ENCODE measurements at regions not wholly inside any gene's neighbourhood (a gene's known extent, or its start where the extent isn't known, plus 50 kb on each side); places are given as distances from the start of the nearest gene placed in this dataset.
"Not testable (repeated sequence)": the region's sequence is repeated elsewhere in the genome, so short reads cannot be mapped to it uniquely, and the experiment has no call there.

- FAIRE-seq (no peak), DNase-seq (no peak)
- no peaks in the 10 kb centered on the region for H3K36me3 ChIP-seq (ENCODE audit: control insufficient read depth in 2 of 3, insufficient read depth in 3 of 3, low read length in 3 of 3)
- H3K27me3 ChIP-seq (ENCODE audit: control insufficient read depth, insufficient read depth, low read length) = no peaks in the 10 kb centered on the region
- H3K4me3 ChIP-seq (ENCODE audit: low read length in 3 of 3) = no peak overlapping the region
- TF ChIP-seq, protein P1, sequence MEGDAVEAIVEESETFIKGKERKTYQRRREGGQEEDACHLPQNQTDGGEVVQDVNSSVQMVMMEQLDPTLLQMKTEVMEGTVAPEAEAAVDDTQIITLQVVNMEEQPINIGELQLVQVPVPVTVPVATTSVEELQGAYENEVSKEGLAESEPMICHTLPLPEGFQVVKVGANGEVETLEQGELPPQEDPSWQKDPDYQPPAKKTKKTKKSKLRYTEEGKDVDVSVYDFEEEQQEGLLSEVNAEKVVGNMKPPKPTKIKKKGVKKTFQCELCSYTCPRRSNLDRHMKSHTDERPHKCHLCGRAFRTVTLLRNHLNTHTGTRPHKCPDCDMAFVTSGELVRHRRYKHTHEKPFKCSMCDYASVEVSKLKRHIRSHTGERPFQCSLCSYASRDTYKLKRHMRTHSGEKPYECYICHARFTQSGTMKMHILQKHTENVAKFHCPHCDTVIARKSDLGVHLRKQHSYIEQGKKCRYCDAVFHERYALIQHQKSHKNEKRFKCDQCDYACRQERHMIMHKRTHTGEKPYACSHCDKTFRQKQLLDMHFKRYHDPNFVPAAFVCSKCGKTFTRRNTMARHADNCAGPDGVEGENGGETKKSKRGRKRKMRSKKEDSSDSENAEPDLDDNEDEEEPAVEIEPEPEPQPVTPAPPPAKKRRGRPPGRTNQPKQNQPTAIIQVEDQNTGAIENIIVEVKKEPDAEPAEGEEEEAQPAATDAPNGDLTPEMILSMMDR (IDR thresholded peaks at IDR 0.05; ENCODE audit: borderline replicate concordance, extremely low read depth, insufficient read depth) = no peak
- no peak overlapping the region for H3K27ac ChIP-seq (ENCODE audit: low read depth in 2 of 2, low read length in 2 of 2)
- no peaks in the 10 kb centered on the region for H3K4me1 ChIP-seq (ENCODE audit: control insufficient read depth in 2 of 3, insufficient read depth in 2 of 3, low read depth in 1 of 3, low read length in 3 of 3)
- H3K9me3 ChIP-seq (ENCODE audit: control insufficient read depth in 2 of 3, insufficient read depth in 1 of 3, low read length in 3 of 3) = no peaks in the 10 kb centered on the region
- no peak overlapping the region for H3K9ac ChIP-seq (ENCODE audit: low read length in 3 of 3)
- intact Hi-C loops (cut with DNase I) = no loop called here
Measured at GRCh38 chr3:66931699-66932098, 66.4 kb upstream of the KBTBD8 start.

GRCh38 chr3:66933233-66933632 is 64.9 kb upstream of the KBTBD8 start:
- no peak for FAIRE-seq
- no peaks in the 10 kb centered on the region for H3K4me1 ChIP-seq (ENCODE audit: control insufficient read depth in 2 of 3, insufficient read depth in 2 of 3, low read depth in 1 of 3, low read length in 3 of 3)
- TF ChIP-seq, protein P1 (IDR thresholded peaks at IDR 0.05; ENCODE audit: borderline replicate concordance, extremely low read depth, insufficient read depth) = no peak
- H3K36me3 ChIP-seq (ENCODE audit: control insufficient read depth in 2 of 3, insufficient read depth in 3 of 3, low read length in 3 of 3) = no peaks in the 10 kb centered on the region
- intact Hi-C loops (cut with DNase I) = no loop called here
- no peak for DNase-seq
- H3K27ac ChIP-seq (ENCODE audit: low read depth in 2 of 2, low read length in 2 of 2) = no peak overlapping the region
- H3K9me3 ChIP-seq (ENCODE audit: control insufficient read depth in 2 of 3, insufficient read depth in 1 of 3, low read length in 3 of 3) = no peaks in the 10 kb centered on the region
- H3K9ac ChIP-seq (ENCODE audit: low read length in 3 of 3) = no peak overlapping the region
- H3K4me3 ChIP-seq (ENCODE audit: low read length in 3 of 3) = no peak overlapping the region
- H3K27me3 ChIP-seq (ENCODE audit: control insufficient read depth, insufficient read depth, low read length) = no peaks in the 10 kb centered on the region

DNA sequence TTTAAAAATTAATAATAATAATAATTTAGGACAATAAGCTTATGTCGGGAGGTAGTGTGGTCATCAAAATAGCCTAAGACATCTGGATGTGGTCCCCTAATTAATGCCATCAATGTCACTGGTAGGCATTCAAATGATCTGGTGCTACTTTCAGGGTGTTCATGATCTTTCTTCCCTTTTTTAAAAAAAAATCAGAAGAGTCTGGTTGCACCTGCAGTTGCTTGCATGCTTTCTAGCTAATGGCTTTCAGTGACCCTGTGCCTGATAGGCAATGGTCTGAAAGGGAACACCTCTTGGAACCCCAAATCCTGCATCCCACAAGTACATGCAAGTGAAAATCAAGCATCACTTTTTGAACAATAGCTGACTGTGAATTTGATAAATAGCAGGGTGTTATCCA is 64.1 kb upstream of the KBTBD8 start:
- no peaks in the 10 kb centered on the region for H3K4me1 ChIP-seq (ENCODE audit: control insufficient read depth in 2 of 3, insufficient read depth in 2 of 3, low read depth in 1 of 3, low read length in 3 of 3)
- intact Hi-C loops (cut with DNase I) = no loop called here

DNA sequence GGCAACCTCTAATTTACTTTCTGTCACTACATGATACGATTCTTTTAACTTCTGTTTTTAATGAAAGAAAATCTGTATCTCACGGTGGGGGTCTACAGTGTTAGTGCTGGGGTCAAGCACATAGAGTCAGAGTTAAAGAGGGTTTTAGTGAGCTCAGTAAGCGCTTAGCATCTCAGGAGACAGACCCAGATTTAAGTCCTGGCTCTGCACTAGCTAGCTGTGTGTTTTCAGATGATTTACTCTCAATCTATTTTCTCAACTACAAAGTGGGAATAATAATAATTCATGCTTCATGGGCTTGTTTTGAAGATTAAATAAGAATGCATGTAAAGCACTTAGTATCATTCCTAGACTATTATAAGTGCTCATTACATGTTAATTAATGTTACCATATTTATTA is 63.4 kb upstream of the KBTBD8 start:
- no peaks in the 10 kb centered on the region for H3K36me3 ChIP-seq (ENCODE audit: control insufficient read depth in 2 of 3, insufficient read depth in 3 of 3, low read length in 3 of 3)
- H3K4me1 ChIP-seq (ENCODE audit: control insufficient read depth in 2 of 3, insufficient read depth in 2 of 3, low read depth in 1 of 3, low read length in 3 of 3) = no peaks in the 10 kb centered on the region
- no peaks in the 10 kb centered on the region for H3K9me3 ChIP-seq (ENCODE audit: control insufficient read depth in 2 of 3, insufficient read depth in 1 of 3, low read length in 3 of 3)
- intact Hi-C loops (cut with DNase I) = no loop called here
- no peak overlapping the region for H3K4me3 ChIP-seq (ENCODE audit: low read length in 3 of 3)
- H3K27me3 ChIP-seq (ENCODE audit: control insufficient read depth, insufficient read depth, low read length) = no peaks in the 10 kb centered on the region
- H3K9ac ChIP-seq (ENCODE audit: low read length in 3 of 3) = no peak overlapping the region
- no peak for FAIRE-seq
- DNase-seq = no peak
- TF ChIP-seq, protein P1 (IDR thresholded peaks at IDR 0.05; ENCODE audit: borderline replicate concordance, extremely low read depth, insufficient read depth) = no peak
- H3K27ac ChIP-seq (ENCODE audit: low read depth in 2 of 2, low read length in 2 of 2) = no peak overlapping the region

More for the DNA sequence above, 64.1 kb upstream of the KBTBD8 start:
- Histone ChIP-seq H3K27me3 (ENCODE audit: control insufficient read depth, insufficient read depth, low read length) (no peaks in the 10 kb centered on the region), H3K9ac (ENCODE audit: low read length in 3 of 3) (no peak overlapping the region), H3K4me3 (ENCODE audit: low read length in 3 of 3) (no peak overlapping the region), H3K27ac (ENCODE audit: low read depth in 2 of 2, low read length in 2 of 2) (no peak overlapping the region), H3K9me3 (ENCODE audit: control insufficient read depth in 2 of 3, insufficient read depth in 1 of 3, low read length in 3 of 3) (no peaks in the 10 kb centered on the region), H3K36me3 (ENCODE audit: control insufficient read depth in 2 of 3, insufficient read depth in 3 of 3, low read length in 3 of 3) (no peaks in the 10 kb centered on the region)
- FAIRE-seq (no peak), DNase-seq (no peak)
- TF ChIP-seq, protein P1 (IDR thresholded peaks at IDR 0.05; ENCODE audit: borderline replicate concordance, extremely low read depth, insufficient read depth) = no peak

DNA sequence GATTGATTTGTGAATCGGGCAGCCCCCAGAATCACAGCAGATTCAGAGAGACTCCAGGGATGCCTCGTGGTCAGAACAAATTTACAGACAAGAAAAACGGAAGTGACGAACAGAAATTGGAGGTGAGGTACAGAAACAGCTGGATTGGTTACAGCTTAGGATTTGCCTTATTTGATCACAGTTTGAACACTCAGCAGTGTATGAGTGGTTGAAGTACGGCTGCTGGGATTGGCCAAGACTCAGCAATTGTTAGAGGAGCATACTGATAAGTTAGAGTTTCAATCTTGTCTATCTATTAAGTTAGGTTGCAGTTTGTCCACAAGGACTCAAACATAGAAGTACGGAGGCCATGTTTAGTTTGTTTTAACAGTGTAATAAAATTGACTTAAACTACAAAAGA is 61.1 kb upstream of the KBTBD8 start:
- H3K27me3 ChIP-seq (ENCODE audit: control insufficient read depth, insufficient read depth, low read length); H3K9me3 ChIP-seq (ENCODE audit: control insufficient read depth in 2 of 3, insufficient read depth in 1 of 3, low read length in 3 of 3); H3K4me3 ChIP-seq (ENCODE audit: low read length in 3 of 3); H3K9ac ChIP-seq (ENCODE audit: low read length in 3 of 3); intact Hi-C loops (cut with DNase I); H3K4me1 ChIP-seq (ENCODE audit: control insufficient read depth in 2 of 3, insufficient read depth in 2 of 3, low read depth in 1 of 3, low read length in 3 of 3); FAIRE-seq; H3K27ac ChIP-seq (ENCODE audit: low read depth in 2 of 2, low read length in 2 of 2); DNase-seq; H3K36me3 ChIP-seq (ENCODE audit: control insufficient read depth in 2 of 3, insufficient read depth in 3 of 3, low read length in 3 of 3): not testable (repeated sequence)

Measured in kidney (tissue), 13 donors.